B cell (primary cell): ENCODE measurements at regions not wholly inside any gene's neighbourhood (a gene's known extent, or its start where the extent isn't known, plus 50 kb on each side); places are given as distances from the start of the nearest gene placed in this dataset.

Experiments used
- ATAC-seq: fragments of 200-7000 bp; cut with Tn5 transposase; one replicate; pipeline ENCODE4 v1.10.0; 2021; ENCODE audit warnings: low read depth, mild to moderate bottlenecking, moderate number of reproducible peaks, moderate library complexity
- CTCF ChIA-PET: fragments of 350-600 bp; sonication (Branson Sonifier 250); formaldehyde crosslinking; loops from one replicate; lab custom pipeline; 2021; ENCODE audit warnings: antibody characterized with exemption, inconsistent platforms; lab: Charles Lee
- POLR2A ChIA-PET: fragments of 350-600 bp; sonication (Branson Sonifier 250); formaldehyde crosslinking; loops from one replicate; lab custom pipeline; 2021; ENCODE audit warnings: antibody characterized with exemption; lab: Charles Lee
- DNase-seq: peaks from one replicate; pipeline ENCODE4 v3.0.0; 2013
- H2AFZ ChIP-seq: 2 replicates; pipeline ENCODE4 v1.6.1; 2012; ENCODE audit warnings: mild to moderate bottlenecking, low read depth, low read length; ENCODE audit not compliant: insufficient read depth, poor library complexity, severe bottlenecking
- H3K27ac ChIP-seq, 2 donors: 1 replicate in 1 of 2; 2 replicates in 1 of 2; pipeline ENCODE4 v1.5.1; 2012 to 2013; ENCODE audit warnings: low read length in 2 of 2, mild to moderate bottlenecking in 2 of 2, moderate library complexity in 1 of 2
- H3K27me3 ChIP-seq, 4 experiments: fragments of 200-600 bp in 1 of 4; sonication (generic) in 1 of 4; replicated peaks in 1 of 4; 1 replicate in 2 of 4; 2 replicates in 2 of 4; pipeline versions ENCODE4 v1.6.1 to v1.7.0; 2013 to 2016; ENCODE audit warnings: low read length in 3 of 4, mild to moderate bottlenecking in 2 of 4, mixed read lengths in 1 of 4, moderate library complexity in 1 of 4; ENCODE audit not compliant: insufficient read depth in 4 of 4, control insufficient read depth in 3 of 4; ENCODE audit errors: control extremely low read depth in 1 of 4
- H3K36me3 ChIP-seq, 2 experiments: replicated peaks in 1 of 2; 1 replicate in 1 of 2; 2 replicates in 1 of 2; pipeline versions ENCODE4 v1.6.1 to v1.7.1; 2013; ENCODE audit warnings: low read length in 1 of 2; ENCODE audit not compliant: insufficient read depth in 2 of 2, control insufficient read depth in 1 of 2; ENCODE audit errors: control extremely low read depth in 1 of 2, extremely low read depth in 1 of 2
- H3K4me1 ChIP-seq, 2 donors: fragments of 200-600 bp in 1 of 2; sonication (generic) in 1 of 2; 1 replicate in 1 of 2; 2 replicates in 1 of 2; pipeline versions ENCODE4 v1.5.1 to v1.6.1; 2013 to 2017; ENCODE audit warnings: low read length in 2 of 2; ENCODE audit not compliant: control insufficient read depth in 2 of 2, insufficient read depth in 2 of 2
- H3K4me2 ChIP-seq: replicated peaks from 2 replicates; pipeline ENCODE3; 2012; ENCODE audit warnings: mild to moderate bottlenecking, low read depth, low read length; ENCODE audit not compliant: poor library complexity, severe bottlenecking
- H3K4me3 ChIP-seq, 5 experiments: fragments of 200-600 bp in 1 of 5; sonication (generic) in 1 of 5; 1 replicate in 3 of 5; 2 replicates in 2 of 5; pipeline versions ENCODE4 v1.5.1 to v1.7.0; 2011 to 2016; ENCODE audit warnings: low read length in 4 of 5, mild to moderate bottlenecking in 4 of 5, low read depth in 2 of 5, control low read depth in 1 of 5, moderate library complexity in 1 of 5; ENCODE audit not compliant: insufficient read depth in 1 of 5; ENCODE audit errors: control extremely low read depth in 1 of 5, extremely low read depth in 1 of 5
- H3K79me2 ChIP-seq: fragments of 200-600 bp; sonication (generic); one replicate; pipeline ENCODE4 v1.6.0; 2016; ENCODE audit warnings: low read length; ENCODE audit not compliant: control insufficient read depth, insufficient read depth
- H3K9ac ChIP-seq: fragments of 200-600 bp; sonication (generic); 2 replicates; pipeline ENCODE4 v1.6.1; 2017; ENCODE audit warnings: mild to moderate bottlenecking, low read length, moderate library complexity
- H3K9me3 ChIP-seq, 3 donors: one replicate each; pipeline versions ENCODE4 v1.6.1 to v1.7.1; 2013; ENCODE audit warnings: low read length in 2 of 3; ENCODE audit not compliant: control insufficient read depth in 2 of 3, insufficient read depth in 1 of 3; ENCODE audit errors: control extremely low read depth in 1 of 3
- H4K20me1 ChIP-seq: 2 replicates; pipeline ENCODE4 v1.6.0; 2012; ENCODE audit warnings: mild to moderate bottlenecking, low read length; ENCODE audit not compliant: insufficient read depth, control insufficient read depth, poor library complexity, severe bottlenecking
- H3K27ac Mint-ChIP-seq: one replicate; pipeline ENCODE4 v1.8.0; 2021; ENCODE audit warnings: mixed read lengths
- H3K27me3 Mint-ChIP-seq: one replicate; pipeline ENCODE4 v1.8.0; 2021; ENCODE audit warnings: mixed read lengths
- H3K4me1 Mint-ChIP-seq: one replicate; pipeline ENCODE4 v1.8.0; 2021; ENCODE audit warnings: mixed read lengths
- H3K4me3 Mint-ChIP-seq: one replicate; pipeline ENCODE4 v1.8.0; 2021; ENCODE audit warnings: mixed read lengths
- H3K9me3 Mint-ChIP-seq: one replicate; pipeline ENCODE4 v1.8.0; 2022; ENCODE audit warnings: mixed read lengths; ENCODE audit not compliant: insufficient read depth
- CTCF ChIP-seq: fragments of 200-600 bp; IDR thresholded peaks from one replicate; pipeline ENCODE4 v1.8.0; 2022; ENCODE audit warnings: antibody characterized with exemption, mild to moderate bottlenecking
- EZH2 ChIP-seq: IDR thresholded peaks from 2 replicates; pipeline ENCODE4 v1.6.1; 2012; ENCODE audit warnings: borderline replicate concordance, low read depth, mild to moderate bottlenecking, moderate library complexity, low read length; ENCODE audit not compliant: insufficient read depth, poor library complexity, severe bottlenecking
- WGBS: methylation state at CpG from one replicate; pipeline ENCODE4 v1.1.5; 2013; ENCODE audit warnings: missing lambda C conversion rate; ENCODE audit not compliant: insufficient coverage; 5-methylcytosine and 5-hydroxymethylcytosine counted together
- intact Hi-C: fragments of 100-400 bp; cut with micrococcal nuclease; formaldehyde crosslinking; loops from one replicate; pipeline ENCODE4 v1.10.0; 2022

- no peaks in the 10 kb centered on the region for H3K4me1 ChIP-seq
- Mint-ChIP-seq H3K9me3 (no peaks in the 10 kb centered on the region), H3K4me3 (no peak overlapping the region), H3K4me1 (no peaks in the 10 kb centered on the region), H3K27ac (no peak overlapping the region), H3K27me3 (peaks cover 21% of the 10 kb centered on the region)
- H3K9me3 ChIP-seq = no peaks in the 10 kb centered on the region
- H3K27me3 ChIP-seq = peaks cover 0 to 6% (median 0%) of the 10 kb centered on the region in 4 experiments
- H3K27ac ChIP-seq = no peak overlapping the region
- ATAC-seq (no peak), DNase-seq (no peak)
- H3K4me3 ChIP-seq = no peak overlapping the region
- H3K79me2 ChIP-seq = no peaks in the 10 kb centered on the region
- H4K20me1 ChIP-seq = no peaks in the 10 kb centered on the region
- no peak overlapping the region for H3K4me2 ChIP-seq
- no peak overlapping the region for H2AFZ ChIP-seq
- POLR2A ChIA-PET = no interaction called here
- intact Hi-C loops = no loop called here
- TF ChIP-seq EZH2 (no peak), CTCF (no peak)
- no peaks in the 10 kb centered on the region for H3K36me3 ChIP-seq
- CTCF ChIA-PET = no interaction called here
- no peak overlapping the region for H3K9ac ChIP-seq
- 100% methylated on average over 1 of the region's 5 CpGs for WGBS
Measured at GRCh38 chr2:48072583-48072982, 166.3 kb upstream of the FBXO11 start.

DNA sequence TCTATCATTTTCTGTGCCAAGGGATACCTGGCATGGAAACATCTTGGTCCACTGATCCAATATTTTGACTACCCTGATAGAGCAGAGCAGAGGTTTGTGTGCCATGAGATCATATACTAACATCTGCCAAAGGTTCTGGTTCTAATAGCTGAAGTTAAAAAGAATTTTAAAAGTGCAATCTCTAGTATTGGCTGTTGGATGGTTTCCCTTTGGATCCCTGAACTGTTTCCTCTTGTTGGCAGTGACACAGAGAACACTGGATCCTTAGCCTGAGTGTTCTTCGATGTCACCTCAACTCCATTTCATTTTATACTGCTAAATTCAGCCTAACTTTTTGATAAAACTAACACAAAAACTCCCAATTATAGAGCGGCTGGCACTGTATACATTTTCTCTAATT lies 169.3 kb upstream of the FBXO11 start:
- no peak overlapping the region for H3K27ac ChIP-seq
- H3K27ac Mint-ChIP-seq = no peak overlapping the region
- peaks cover 0 to 6% (median 0%) of the 10 kb centered on the region in 4 experiments for H3K27me3 ChIP-seq
- H3K9ac ChIP-seq = no peak overlapping the region
- H3K4me2 ChIP-seq = no peak overlapping the region
- peaks cover 15% of the 10 kb centered on the region for H3K27me3 Mint-ChIP-seq
- ChIA-PET POLR2A (no interaction called here), CTCF (no interaction called here)
- intact Hi-C loops = no loop called here
- H3K79me2 ChIP-seq = no peaks in the 10 kb centered on the region
- H2AFZ ChIP-seq = no peak overlapping the region
- peaks cover 9% of the 10 kb centered on the region for H3K4me1 Mint-ChIP-seq
- ATAC-seq (no peak), DNase-seq (no peak)
- no peak overlapping the region for H3K4me3 ChIP-seq
- TF ChIP-seq CTCF (no peak), EZH2 (no peak)
- 100% methylated on average over 1 of the region's 2 CpGs for WGBS
- H3K9me3 ChIP-seq = no peaks in the 10 kb centered on the region
- H4K20me1 ChIP-seq = no peaks in the 10 kb centered on the region
- H3K36me3 ChIP-seq = no peaks in the 10 kb centered on the region
- H3K9me3 Mint-ChIP-seq = no peaks in the 10 kb centered on the region
- peaks cover 13% of the 10 kb centered on the region in 2 donors for H3K4me1 ChIP-seq
- H3K4me3 Mint-ChIP-seq = no peak overlapping the region
